GM23248 (cell line): ENCODE measurements at regions not wholly inside any gene's neighbourhood (a gene's known extent, or its start where the extent isn't known, plus 50 kb on each side); places are given as distances from the start of the nearest gene placed in this dataset.
"Not testable (repeated sequence)": the region's sequence is repeated elsewhere in the genome, so short reads cannot be mapped to it uniquely, and the experiment has no call there.

Experiments used
- DNase-seq: peaks from one replicate; pipeline ENCODE4 v3.0.0-alpha.2; 2015
- H2AFZ ChIP-seq: fragments of 200-600 bp; sonication (generic); 2 replicates; pipeline ENCODE4 v1.6.1; 2016; ENCODE audit warnings: antibody characterized with exemption
- H3F3A ChIP-seq: fragments of 200-600 bp; sonication (generic); 2 replicates; pipeline ENCODE4 v1.6.1; 2016; ENCODE audit warnings: mild to moderate bottlenecking, antibody characterized with exemption, mixed run types; ENCODE audit not compliant: insufficient read depth
- H3K27ac ChIP-seq: fragments of 200-600 bp; sonication (generic); 2 replicates; pipeline ENCODE4 v1.5.1; 2016; ENCODE audit warnings: mild to moderate bottlenecking
- H3K27me3 ChIP-seq: fragments of 200-600 bp; sonication (generic); replicated peaks from 2 replicates; pipeline ENCODE4 v1.6.1; 2016; ENCODE audit warnings: mild to moderate bottlenecking; ENCODE audit not compliant: insufficient read depth
- H3K36me3 ChIP-seq: fragments of 200-600 bp; sonication (generic); 2 replicates; pipeline ENCODE4 v1.6.1; 2016; ENCODE audit warnings: low read depth, mild to moderate bottlenecking
- H3K4me1 ChIP-seq: fragments of 200-600 bp; sonication (generic); 2 replicates; pipeline ENCODE4 v1.6.1; 2016; ENCODE audit warnings: mild to moderate bottlenecking; ENCODE audit not compliant: insufficient read depth
- H3K4me2 ChIP-seq: fragments of 200-600 bp; sonication (generic); one replicate; pipeline ENCODE4 v1.6.1; 2016; ENCODE audit warnings: mild to moderate bottlenecking; ENCODE audit not compliant: unreplicated experiment
- H3K4me3 ChIP-seq: fragments of 200-600 bp; sonication (generic); 2 replicates; pipeline ENCODE4 v1.5.1; 2016; ENCODE audit warnings: mild to moderate bottlenecking
- H3K79me2 ChIP-seq: fragments of 200-600 bp; sonication (generic); 2 replicates; pipeline ENCODE4 v1.6.1; 2016; ENCODE audit warnings: mild to moderate bottlenecking; ENCODE audit not compliant: insufficient read depth
- H3K9ac ChIP-seq: fragments of 200-600 bp; sonication (generic); 2 replicates; pipeline ENCODE4 v1.6.1; 2016; ENCODE audit warnings: mild to moderate bottlenecking
- H3K9me2 ChIP-seq: fragments of 200-600 bp; sonication (generic); 2 replicates; pipeline ENCODE4 v1.6.1; 2016; ENCODE audit warnings: mixed run types, mild to moderate bottlenecking, moderate library complexity; ENCODE audit not compliant: insufficient read depth
- H3K9me3 ChIP-seq: fragments of 200-600 bp; sonication (generic); one replicate; pipeline ENCODE4 v1.6.1; 2017; ENCODE audit warnings: low read depth
- H4K20me1 ChIP-seq: fragments of 200-600 bp; sonication (generic); 2 replicates; pipeline ENCODE4 v1.6.0; 2016; ENCODE audit not compliant: insufficient read depth
- EZH2 ChIP-seq: fragments of 200-600 bp; sonication (generic); IDR thresholded peaks from 2 replicates; pipeline ENCODE4 v1.6.1; 2018; ENCODE audit warnings: antibody characterized with exemption, mild to moderate bottlenecking; ENCODE audit not compliant: insufficient read depth, poor library complexity, severe bottlenecking
- EZH2phosphoT487 ChIP-seq: fragments of 200-600 bp; sonication (generic); IDR thresholded peaks from 2 replicates; pipeline ENCODE4 v1.6.1; 2018; ENCODE audit warnings: antibody characterized with exemption, moderate library complexity, mild to moderate bottlenecking, low read depth; ENCODE audit not compliant: insufficient read depth
- WGBS, 2 experiments: methylation state at CpG; one replicate each; pipeline ENCODE4 v1.1.6; 2015 to 2017; ENCODE audit warnings: low lambda C conversion rate in 2 of 2, low coverage in 1 of 2; ENCODE audit errors: missing lambda C conversion rate in 2 of 2; 5-methylcytosine and 5-hydroxymethylcytosine counted together
- in situ Hi-C: fragments of 300-500 bp; cut with MboI; formaldehyde crosslinking; loops from 2 replicates; pipeline ENCODE4 v1.15.0; 2020

DNA sequence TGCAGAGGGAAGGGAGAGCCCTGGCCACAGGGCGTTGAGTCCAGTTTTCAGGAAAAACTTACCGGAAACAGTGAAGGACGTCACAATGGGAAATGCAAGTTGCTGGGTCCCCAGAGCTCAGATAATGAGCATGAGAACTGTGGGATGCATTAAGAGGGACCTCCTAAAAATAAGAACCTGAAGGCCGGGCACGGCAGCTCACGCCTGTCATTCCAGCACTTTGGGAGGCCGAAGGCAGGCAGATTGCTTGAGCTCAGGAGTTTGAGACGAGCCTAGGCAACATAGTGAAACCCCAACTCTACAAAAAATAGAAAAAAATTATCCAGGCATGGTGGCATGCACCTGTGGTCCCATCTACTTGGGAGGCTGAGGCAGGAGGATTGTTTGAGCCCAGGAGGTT, 170.6 kb downstream of the URI1 start:
- in situ Hi-C loops, result no loop called here
- DNase-seq, result no peak
- Histone ChIP-seq H3K36me3 (no peaks in the 10 kb centered on the region), H3K4me2 (no peak overlapping the region), H3K9me3 (no peaks in the 10 kb centered on the region), H4K20me1 (no peaks in the 10 kb centered on the region), H3K4me3 (no peak overlapping the region), H2AFZ (no peak overlapping the region), H3K4me1 (no peaks in the 10 kb centered on the region), H3F3A (no peaks in the 10 kb centered on the region), H3K9ac (no peak overlapping the region), H3K27ac (no peak overlapping the region), H3K79me2 (no peaks in the 10 kb centered on the region), H3K27me3 (peaks cover 9% of the 10 kb centered on the region; the same call in 1 of the 2 replicates), H3K9me2 (no peaks in the 10 kb centered on the region)
- TF ChIP-seq EZH2phosphoT487 (no peak), EZH2 (no peak)
- WGBS, 2 experiments, result 54 to 61% methylated on average over 8 of the region's 8 CpGs

DNA sequence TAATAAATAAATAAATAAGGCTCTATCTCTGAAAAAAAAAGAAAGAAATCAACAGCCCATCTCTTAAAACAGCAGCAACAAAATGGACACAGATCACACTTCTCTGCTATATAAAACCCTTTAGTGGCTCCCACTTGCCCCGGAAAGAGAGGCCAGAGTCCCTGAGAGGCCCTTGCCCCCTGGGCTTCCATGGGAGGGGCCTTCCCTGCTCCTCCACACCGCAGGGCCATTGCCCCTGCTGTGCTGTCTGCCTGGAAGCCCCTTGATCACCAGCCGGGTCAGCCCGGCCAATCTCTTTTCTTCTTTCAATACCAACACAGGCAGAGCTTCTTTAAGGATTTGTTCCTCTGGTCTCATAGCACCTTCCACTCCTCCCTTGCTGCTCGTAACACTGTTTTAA, 171.1 kb downstream of the URI1 start:
- Histone ChIP-seq H3K27ac (no peak overlapping the region), H3K4me1 (no peaks in the 10 kb centered on the region), H3F3A (no peaks in the 10 kb centered on the region), H2AFZ (no peak overlapping the region), H4K20me1 (no peaks in the 10 kb centered on the region), H3K79me2 (no peaks in the 10 kb centered on the region), H3K4me2 (no peak overlapping the region), H3K9ac (no peak overlapping the region), H3K27me3 (peaks cover 6% of the 10 kb centered on the region; the same call in 1 of the 2 replicates), H3K9me2 (no peaks in the 10 kb centered on the region), H3K9me3 (no peaks in the 10 kb centered on the region), H3K4me3 (no peak overlapping the region), H3K36me3 (no peaks in the 10 kb centered on the region)
- no peak for TF ChIP-seq EZH2phosphoT487
- TF ChIP-seq EZH2, result no peak
- in situ Hi-C loops, result no loop called here
- 41 to 43% methylated on average over 4 to 5 of the region's 5 CpGs for WGBS, 2 experiments
- DNase-seq, result no peak

DNA sequence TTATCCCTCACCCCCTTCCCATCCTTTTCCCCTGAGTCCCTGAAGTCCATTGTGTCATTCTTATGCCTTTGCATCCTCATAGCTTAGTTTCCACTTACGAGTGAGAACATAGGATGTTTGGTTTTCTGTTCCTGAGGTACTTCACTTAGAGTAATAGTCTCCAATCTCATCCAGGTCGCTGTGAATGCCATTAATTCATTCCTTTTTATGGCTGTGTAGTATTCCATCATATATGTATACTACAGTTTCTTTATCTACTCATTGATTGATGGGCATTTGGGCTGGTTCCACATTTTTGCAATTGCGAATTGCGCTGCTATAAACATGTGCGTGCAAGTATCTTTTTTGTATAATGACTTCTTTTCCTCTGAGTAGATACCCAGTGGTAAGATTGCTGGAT, 172.1 kb downstream of the URI1 start:
- H3K9me2 ChIP-seq, H3K4me3 ChIP-seq, H3K9ac ChIP-seq, H2AFZ ChIP-seq, H3K9me3 ChIP-seq, H3K27me3 ChIP-seq, H3K4me1 ChIP-seq, DNase-seq, H3F3A ChIP-seq, in situ Hi-C loops, H3K79me2 ChIP-seq, H3K4me2 ChIP-seq, H3K27ac ChIP-seq, H4K20me1 ChIP-seq, H3K36me3 ChIP-seq: not testable (repeated sequence)
- 62 to 68% methylated on average over 5 of the region's 5 CpGs for WGBS, 2 experiments

DNA sequence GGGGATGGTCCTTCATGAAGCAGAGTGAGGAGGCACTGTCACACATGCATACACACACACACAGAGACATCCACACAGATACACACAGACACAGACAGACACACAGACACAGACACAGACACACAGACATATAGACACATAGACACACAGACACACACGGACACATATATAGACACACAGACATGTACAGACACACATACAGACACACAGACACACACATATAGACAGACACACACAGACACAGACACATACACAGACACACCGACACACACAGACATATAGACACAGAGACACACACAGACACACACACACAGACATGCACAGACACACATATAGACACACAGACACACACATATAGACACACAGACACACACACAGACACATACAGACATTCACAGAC, 173.9 kb downstream of the URI1 start:
- H3K27me3 ChIP-seq, result no peaks in the 10 kb centered on the region; the same call in 1 of the 2 replicates
- no peak overlapping the region for H3K4me3 ChIP-seq
- H3F3A ChIP-seq, result no peaks in the 10 kb centered on the region
- H3K9me2 ChIP-seq, result no peaks in the 10 kb centered on the region
- no peaks in the 10 kb centered on the region for H3K4me1 ChIP-seq
- WGBS, 2 experiments, result 62 to 78% methylated on average over 2 of the region's 2 CpGs
- H3K36me3 ChIP-seq, result no peaks in the 10 kb centered on the region
- in situ Hi-C loops, result no loop called here
- no peak for DNase-seq
- H3K9me3 ChIP-seq, result no peaks in the 10 kb centered on the region
- TF ChIP-seq EZH2phosphoT487 (no peak), EZH2 (no peak)
- H3K79me2 ChIP-seq, result no peaks in the 10 kb centered on the region
- H3K27ac ChIP-seq, result no peak overlapping the region
- no peak overlapping the region for H2AFZ ChIP-seq
- no peak overlapping the region for H3K9ac ChIP-seq
- no peaks in the 10 kb centered on the region for H4K20me1 ChIP-seq
- no peak overlapping the region for H3K4me2 ChIP-seq

DNA sequence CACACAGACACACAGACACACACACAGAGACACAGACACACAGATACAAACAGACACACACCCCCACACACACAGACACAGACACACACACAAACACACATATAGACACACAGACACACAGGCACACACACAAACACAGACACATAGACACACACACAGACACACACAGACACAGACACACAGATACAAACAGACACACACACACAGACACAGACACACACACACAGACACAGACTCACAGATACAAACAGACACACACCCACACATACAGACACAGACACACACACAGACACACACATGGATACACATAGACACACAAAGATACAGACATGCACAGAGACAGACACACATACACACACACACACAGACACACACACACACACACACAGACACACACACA, 174.5 kb downstream of the URI1 start:
- H3K79me2 ChIP-seq, result no peaks in the 10 kb centered on the region
- H3K36me3 ChIP-seq, result no peaks in the 10 kb centered on the region
- H4K20me1 ChIP-seq, result no peaks in the 10 kb centered on the region
- H2AFZ ChIP-seq, result no peak overlapping the region
- in situ Hi-C loops, result no loop called here
- no peak overlapping the region for H3K4me2 ChIP-seq
- H3K27me3 ChIP-seq, result no peaks in the 10 kb centered on the region
- no peaks in the 10 kb centered on the region for H3F3A ChIP-seq
- no peak overlapping the region for H3K4me3 ChIP-seq
- H3K9me3 ChIP-seq, result no peaks in the 10 kb centered on the region
- no peak for DNase-seq
- TF ChIP-seq EZH2phosphoT487 (no peak), EZH2 (no peak)
- H3K9ac ChIP-seq, result no peak overlapping the region
- no peaks in the 10 kb centered on the region for H3K9me2 ChIP-seq
- H3K4me1 ChIP-seq, result no peaks in the 10 kb centered on the region
- no peak overlapping the region for H3K27ac ChIP-seq
